GM21528 (cell line): ENCODE measurements at regions not wholly inside any gene's neighbourhood (a gene's known extent, or its start where the extent isn't known, plus 50 kb on each side); places are given as distances from the start of the nearest gene placed in this dataset.
"Not testable (repeated sequence)": the region's sequence is repeated elsewhere in the genome, so short reads cannot be mapped to it uniquely, and the experiment has no call there.

ENCODE experiments used
- ATAC-seq: cut with Tn5 transposase; IDR thresholded peaks from one replicate; pipeline ENCODE4 v1.9.1; 2021; ENCODE audit warnings: mild to moderate bottlenecking, moderate library complexity; ENCODE audit not compliant: unreplicated experiment, low FRiP score

- no peak for ATAC-seq
These were observed 552.5 kb downstream of the IPMK start for GRCh38 chr10:57715233-57715632.

- ATAC-seq = no peak
These were observed 560.4 kb downstream of the IPMK start for GRCh38 chr10:57707300-57707658.

DNA sequence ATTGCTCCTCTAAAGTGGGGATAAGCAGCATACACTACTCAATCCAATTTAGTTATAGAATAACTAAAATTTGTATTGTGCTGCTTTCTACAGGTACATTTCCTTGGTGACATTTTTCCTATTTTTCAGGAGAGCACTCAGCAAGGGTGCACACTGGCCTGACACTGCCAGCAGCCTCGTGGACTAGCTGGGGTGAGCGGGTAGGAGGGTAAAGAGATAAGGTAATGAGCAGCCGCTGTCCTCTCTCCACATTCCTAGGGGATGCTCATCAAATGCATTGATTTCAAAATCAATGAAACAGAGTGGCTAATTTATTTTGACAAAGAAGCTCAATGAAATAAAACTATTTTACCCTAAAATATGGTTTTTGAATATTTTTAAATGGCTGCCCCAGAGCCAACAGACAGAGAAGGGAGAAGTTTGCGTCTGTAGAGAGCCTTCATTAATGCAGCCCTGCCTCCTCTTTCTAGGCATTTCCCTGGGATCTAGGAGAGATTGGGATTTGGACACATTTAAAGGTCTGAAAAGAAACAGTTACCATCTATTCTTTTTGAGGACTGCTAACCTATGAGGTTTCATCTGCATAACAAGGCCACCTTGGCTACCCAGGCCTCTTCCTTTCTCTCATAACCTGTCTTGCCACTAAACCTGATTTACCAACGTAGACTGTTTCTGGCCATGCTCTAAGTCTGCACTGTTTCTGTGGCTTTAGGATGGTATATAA is 561.0 kb downstream of the IPMK start:
- no peak for ATAC-seq

- no peak for ATAC-seq
These were observed 561.7 kb downstream of the IPMK start for GRCh38 chr10:57706016-57706415.

GRCh38 chr10:57699944-57700343 is 567.8 kb downstream of the IPMK start:
- ATAC-seq = no peak

- ATAC-seq = no peak
These were observed 571.1 kb downstream of the IPMK start for GRCh38 chr10:57696641-57697040.

DNA sequence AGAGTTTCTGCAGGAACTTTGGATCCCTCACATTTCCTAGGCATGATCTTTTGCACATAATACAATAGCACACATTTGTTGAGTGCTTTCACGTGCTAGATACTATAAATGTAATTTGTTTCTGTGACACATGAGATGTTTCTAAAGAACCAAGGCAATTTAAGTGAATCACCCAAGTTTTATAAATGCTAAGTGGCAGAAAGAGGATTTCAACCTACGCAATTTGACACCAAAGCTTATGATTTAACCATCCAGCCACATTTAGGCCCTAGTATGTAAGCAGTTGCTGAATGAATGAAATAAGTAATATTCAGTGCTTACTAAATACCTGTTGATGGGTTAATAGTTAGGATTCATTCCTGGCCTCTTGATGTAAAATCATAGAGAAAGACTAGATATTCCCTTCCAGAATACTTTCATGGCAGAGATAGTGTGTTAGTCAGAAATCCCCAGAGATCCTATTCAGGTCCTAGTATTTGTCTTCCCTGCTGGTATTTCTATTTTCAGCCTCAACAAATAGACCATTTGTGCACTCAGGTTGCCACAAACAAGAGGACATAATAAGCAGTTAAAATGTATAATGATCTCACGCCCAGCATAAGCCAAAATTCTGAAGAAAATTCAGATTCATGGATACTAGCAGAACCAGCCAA is 572.6 kb downstream of the IPMK start:
- no peak for ATAC-seq

DNA sequence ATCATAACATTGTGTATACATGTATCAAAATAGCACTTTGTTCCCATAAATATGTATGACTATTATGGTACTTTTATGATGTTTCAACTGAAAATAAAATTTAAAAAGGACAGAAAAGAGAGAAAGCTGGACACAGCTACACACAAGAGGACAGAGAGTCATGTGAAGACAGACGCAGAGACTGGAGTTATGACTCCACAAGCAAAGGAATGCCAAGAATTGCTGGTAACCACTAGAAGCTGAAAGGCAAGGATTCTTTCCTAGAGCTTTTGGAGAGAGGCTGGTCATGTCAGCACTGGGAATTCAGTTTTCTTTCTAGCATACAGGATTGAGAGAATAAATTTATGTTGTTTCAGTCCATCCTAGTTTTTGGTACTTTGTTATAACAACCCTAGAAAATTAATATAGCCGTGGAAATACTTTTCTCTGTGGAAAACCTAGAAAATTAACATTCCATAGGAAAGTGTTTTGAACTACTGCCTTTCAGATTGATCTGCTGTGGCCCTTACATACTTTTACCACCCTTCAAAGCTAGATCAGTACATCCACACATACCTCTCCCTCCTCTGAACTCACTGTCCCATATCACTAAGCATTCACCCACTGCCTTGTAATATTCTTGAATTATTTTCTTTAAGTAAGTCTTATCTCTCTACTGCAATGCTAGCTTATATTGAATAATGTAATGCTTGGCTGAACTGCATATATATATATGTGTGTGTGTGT is 575.3 kb downstream of the IPMK start:
- no peak for ATAC-seq

GRCh38 chr10:57689596-57690297 is 577.9 kb downstream of the IPMK start:
- ATAC-seq = no peak

DNA sequence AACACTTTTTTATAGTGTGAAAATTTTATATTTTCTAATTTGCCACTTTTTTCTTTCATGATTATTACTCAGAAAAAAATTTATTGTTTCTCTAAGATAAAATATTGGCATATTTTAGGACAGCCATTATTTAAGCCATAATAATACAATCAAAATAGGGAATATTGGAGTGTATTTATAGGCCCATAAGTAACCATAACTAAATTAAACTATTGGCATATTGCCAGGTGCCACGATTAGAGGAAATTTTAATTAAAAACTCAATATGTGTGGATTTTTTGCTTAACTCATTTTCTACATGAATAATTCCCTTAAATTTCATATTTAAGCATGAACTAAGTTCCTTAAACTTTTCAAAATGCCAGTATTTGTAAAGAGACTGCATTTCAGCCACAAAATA is 587.8 kb downstream of the IPMK start:
- ATAC-seq = no peak

DNA sequence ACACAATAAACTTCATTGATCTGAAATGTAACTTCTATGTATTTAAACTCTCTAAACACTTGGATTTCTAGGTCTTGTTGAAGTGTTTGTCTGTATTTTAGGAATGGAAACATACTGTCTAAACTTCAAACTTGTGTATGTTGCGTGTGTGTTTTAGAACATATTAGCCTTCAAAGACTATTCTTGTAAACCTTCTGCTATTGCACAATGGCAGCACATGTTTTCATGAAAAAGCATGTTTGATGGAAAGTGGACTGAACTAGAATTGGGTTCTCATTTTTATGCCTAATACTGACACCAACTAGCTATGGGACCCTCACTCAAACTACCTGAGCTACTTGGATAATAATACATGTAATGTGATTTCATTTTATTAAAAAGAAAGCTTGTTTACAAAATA is 592.6 kb downstream of the IPMK start:
- no peak for ATAC-seq

DNA sequence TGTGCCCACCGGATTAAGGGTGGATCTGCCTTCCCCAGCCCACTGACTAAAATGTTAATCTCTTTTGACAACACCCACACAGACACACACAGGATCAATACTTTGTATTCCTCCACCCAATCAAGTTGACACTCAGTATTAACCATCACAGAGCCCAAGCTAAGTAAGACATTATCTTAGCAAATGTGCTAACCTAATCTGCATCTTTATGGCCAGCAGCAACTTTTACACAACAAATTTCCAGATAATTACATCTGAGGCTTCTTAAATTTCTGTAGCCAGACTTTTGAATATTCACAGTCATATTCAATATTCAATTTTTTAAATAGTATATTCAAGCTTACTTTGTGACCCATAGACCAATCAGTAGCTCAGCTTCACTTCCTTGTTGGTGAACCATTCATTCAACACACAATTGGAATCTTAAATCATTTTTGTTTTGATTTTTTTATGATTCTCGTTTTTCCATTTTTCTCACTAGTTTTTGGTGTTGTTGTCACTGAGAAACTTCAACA is 594.2 kb downstream of the IPMK start:
- no peak for ATAC-seq

- no peak for ATAC-seq
These were observed 602.9 kb downstream of the IPMK start for GRCh38 chr10:57664815-57665214.

- no peak for ATAC-seq
These were observed 604.3 kb downstream of the IPMK start for GRCh38 chr10:57663401-57663800.

DNA sequence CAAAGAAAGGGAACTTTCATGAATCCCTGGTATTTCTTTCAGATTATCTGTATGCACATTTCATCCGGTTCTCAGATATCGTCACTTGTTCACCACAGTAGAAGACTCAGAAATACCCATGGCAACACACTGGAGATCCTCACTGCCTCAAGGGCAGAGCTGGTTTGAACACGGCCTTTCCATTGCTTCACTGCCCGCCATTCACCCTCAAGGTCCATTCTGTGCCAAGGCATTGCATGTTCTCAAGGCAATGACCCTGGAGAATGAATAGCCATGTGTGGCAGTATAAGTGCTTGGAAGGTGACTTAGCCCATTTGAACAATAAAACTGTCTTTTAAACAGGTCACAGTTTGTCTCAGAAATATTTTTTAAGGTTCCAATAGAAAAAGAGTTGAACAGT is 606.5 kb downstream of the IPMK start:
- no peak for ATAC-seq

- peak; percentile 97 for ATAC-seq
These were observed 610.4 kb downstream of the IPMK start for GRCh38 chr10:57657164-57657765.

DNA sequence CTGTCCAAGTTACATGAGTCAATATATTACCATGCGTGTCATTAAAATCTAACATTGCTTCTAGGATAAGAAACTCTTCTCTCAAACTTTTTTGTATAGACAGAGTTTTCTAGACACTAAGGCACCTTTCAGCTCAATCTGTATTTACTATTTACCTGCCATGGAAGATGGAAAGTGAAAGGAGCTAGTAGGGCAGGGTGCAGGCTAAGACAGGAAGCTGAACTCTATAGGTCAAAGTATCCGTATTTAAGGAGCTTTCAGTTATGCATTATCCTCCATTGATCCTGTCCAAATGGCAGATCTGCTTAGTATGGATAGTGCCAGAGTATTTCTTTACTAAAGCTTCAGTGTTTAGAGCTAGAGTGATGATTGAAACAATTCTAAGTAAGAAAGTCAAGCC is 612.8 kb downstream of the IPMK start:
- ATAC-seq = no peak

DNA sequence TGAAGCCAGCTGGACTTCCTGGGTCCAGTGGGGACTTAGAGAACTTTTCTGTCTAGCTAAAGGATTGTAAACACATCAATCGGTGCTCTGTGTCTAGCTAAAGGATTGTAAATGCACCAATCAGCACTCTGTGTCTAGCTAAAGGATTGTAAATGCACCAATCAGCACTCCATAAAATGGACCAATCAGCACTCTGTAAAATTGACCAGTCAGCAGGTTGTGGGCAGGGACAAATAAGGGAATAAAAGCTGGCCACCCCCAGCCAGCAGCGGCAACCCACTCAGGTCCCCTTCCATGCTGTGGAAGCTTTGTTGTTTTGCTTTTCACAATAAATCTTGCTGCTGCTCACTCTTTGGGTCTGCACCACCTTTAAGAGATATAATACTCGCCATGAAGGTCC is 622.6 kb downstream of the IPMK start:
- not testable (repeated sequence) for ATAC-seq

DNA sequence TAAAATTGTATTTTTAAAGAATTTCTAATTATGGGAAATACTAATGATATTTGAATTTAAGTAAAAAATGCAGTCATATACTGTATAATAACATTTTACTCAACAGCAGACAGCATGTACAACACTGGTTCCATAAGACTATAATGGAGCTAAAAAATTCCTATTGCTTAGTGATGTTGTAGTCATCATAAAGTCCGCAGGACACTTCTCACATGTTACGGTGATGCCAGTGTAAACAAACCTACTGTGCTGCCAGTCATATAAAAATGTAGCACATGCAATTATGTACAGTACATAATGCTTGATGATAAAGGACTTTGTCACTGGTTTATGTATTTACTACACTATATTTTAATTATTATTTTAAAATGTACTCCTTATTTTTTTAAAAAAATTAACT is 629.3 kb downstream of the IPMK start:
- no peak for ATAC-seq

DNA sequence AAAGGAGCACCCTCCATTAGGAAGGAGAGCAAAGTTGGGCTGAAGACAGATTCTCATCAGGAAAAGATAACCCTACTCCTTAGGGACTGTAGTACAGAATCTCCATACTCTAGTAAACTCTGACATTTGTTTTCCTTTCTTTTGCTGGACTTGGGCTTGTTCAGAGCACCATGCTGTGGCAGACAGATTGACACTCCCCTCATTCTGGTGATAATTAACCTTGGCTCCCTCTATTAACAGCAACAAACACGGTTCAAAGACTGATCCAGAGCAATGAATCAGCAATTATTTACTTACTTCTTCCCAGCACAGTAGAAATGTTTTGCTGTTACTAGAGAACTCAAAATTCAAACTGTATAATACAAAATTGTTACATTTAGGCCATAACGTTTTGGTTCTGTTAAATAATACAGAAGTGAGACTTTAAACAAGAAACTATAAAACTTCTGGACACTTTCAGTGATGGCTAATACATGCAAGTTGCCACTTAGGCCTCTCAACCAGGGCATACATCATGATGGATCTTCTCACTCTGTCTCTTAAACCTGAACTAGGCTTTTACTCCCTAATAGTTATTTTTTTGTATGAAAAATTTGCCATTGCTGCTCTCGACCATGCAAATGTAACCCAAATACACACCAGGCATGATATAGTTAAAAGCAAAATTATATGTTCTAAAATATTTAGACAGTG is 639.0 kb downstream of the IPMK start:
- ATAC-seq = no peak
